ENCODE measurements at regions not wholly inside any gene's neighbourhood (a gene's known extent, or its start where the extent isn't known, plus 50 kb on each side); places are given as distances from the start of the nearest gene placed in this dataset.

DNA sequence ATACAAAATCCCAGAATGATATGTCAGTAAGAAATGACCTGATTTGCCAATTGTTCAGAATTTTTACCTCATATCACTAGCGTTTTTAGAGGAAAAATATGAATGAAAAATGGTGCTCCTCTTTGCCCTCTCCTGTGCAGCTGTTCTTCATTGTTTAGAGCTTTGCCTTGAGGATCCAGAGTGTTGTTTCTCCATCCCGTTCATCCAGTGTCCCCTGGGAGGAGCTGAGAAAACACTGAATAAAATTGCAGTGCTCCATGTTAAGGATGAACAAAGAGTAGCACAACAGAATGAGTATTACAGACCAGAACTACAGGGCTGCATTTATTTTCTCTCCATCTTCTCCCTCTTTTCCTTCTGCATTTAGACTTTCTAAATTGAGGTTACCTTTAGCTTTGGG lies 133.1 kb downstream of the ADCYAP1 start:
- TF ChIP-seq, protein P1, sequence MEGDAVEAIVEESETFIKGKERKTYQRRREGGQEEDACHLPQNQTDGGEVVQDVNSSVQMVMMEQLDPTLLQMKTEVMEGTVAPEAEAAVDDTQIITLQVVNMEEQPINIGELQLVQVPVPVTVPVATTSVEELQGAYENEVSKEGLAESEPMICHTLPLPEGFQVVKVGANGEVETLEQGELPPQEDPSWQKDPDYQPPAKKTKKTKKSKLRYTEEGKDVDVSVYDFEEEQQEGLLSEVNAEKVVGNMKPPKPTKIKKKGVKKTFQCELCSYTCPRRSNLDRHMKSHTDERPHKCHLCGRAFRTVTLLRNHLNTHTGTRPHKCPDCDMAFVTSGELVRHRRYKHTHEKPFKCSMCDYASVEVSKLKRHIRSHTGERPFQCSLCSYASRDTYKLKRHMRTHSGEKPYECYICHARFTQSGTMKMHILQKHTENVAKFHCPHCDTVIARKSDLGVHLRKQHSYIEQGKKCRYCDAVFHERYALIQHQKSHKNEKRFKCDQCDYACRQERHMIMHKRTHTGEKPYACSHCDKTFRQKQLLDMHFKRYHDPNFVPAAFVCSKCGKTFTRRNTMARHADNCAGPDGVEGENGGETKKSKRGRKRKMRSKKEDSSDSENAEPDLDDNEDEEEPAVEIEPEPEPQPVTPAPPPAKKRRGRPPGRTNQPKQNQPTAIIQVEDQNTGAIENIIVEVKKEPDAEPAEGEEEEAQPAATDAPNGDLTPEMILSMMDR (IDR thresholded peaks at IDR 0.05): no peak
- TF ChIP-seq POLR2A (IDR thresholded peaks at IDR 0.05) (no peak), EP300 (IDR thresholded peaks at IDR 0.05) (no peak)

Data from stomach (tissue), 4 donors.